ENCODE measurements at regions not wholly inside any gene's neighbourhood (a gene's known extent, or its start where the extent isn't known, plus 50 kb on each side); places are given as distances from the start of the nearest gene placed in this dataset.

GRCh38 chr2:2877427-2877826 lies 500.2 kb downstream of the EIPR1 start:
- peak in 34 of 56 donors; percentile 15 to 79 (median 49) for DNase-seq

GRCh38 chr2:2876331-2877221 lies 501.0 kb downstream of the EIPR1 start:
- peak in 15 of 56 donors; percentile 20 to 72 (median 45) for DNase-seq

GRCh38 chr2:2875831-2876230 lies 501.8 kb downstream of the EIPR1 start:
- DNase-seq: no peak

- no peak for DNase-seq
These were observed 502.3 kb downstream of the EIPR1 start for GRCh38 chr2:2875296-2875695.

- DNase-seq: no peak
These were observed 502.8 kb downstream of the EIPR1 start for GRCh38 chr2:2874805-2875204.

- no peak for DNase-seq
These were observed 503.3 kb downstream of the EIPR1 start for GRCh38 chr2:2874341-2874740.

GRCh38 chr2:2873450-2873811 lies 504.2 kb downstream of the EIPR1 start:
- DNase-seq: no peak

- DNase-seq: no peak
These were observed 504.7 kb downstream of the EIPR1 start for GRCh38 chr2:2872713-2873449.

GRCh38 chr2:2872309-2872617 lies 505.4 kb downstream of the EIPR1 start:
- no peak for DNase-seq

- no peak for DNase-seq
These were observed 505.9 kb downstream of the EIPR1 start for GRCh38 chr2:2871480-2872308.

GRCh38 chr2:2870106-2870505 lies 507.5 kb downstream of the EIPR1 start:
- no peak for DNase-seq

GRCh38 chr2:2869553-2869952 lies 508.1 kb downstream of the EIPR1 start:
- no peak for DNase-seq

- DNase-seq: peak in 1 of 56 donors; percentile 18
These were observed 509.5 kb downstream of the EIPR1 start for GRCh38 chr2:2868085-2868484.

GRCh38 chr2:2867397-2867979 lies 510.1 kb downstream of the EIPR1 start:
- DNase-seq: no peak

GRCh38 chr2:2866459-2866858 lies 511.2 kb downstream of the EIPR1 start:
- no peak for DNase-seq

- no peak for DNase-seq
These were observed 515.2 kb downstream of the EIPR1 start for GRCh38 chr2:2862386-2862785.

GRCh38 chr2:2861666-2862240 lies 515.9 kb downstream of the EIPR1 start:
- no peak for DNase-seq

GRCh38 chr2:2860589-2861300 lies 516.9 kb downstream of the EIPR1 start:
- no peak for DNase-seq

GRCh38 chr2:2859732-2860131 lies 517.9 kb downstream of the EIPR1 start:
- DNase-seq: no peak

GRCh38 chr2:2859164-2859563 lies 518.5 kb downstream of the EIPR1 start:
- no peak for DNase-seq

All from nucleus accumbens (tissue), 56 donors.